GM19025 (cell line): ENCODE measurements at regions not wholly inside any gene's neighbourhood (a gene's known extent, or its start where the extent isn't known, plus 50 kb on each side); places are given as distances from the start of the nearest gene placed in this dataset.

Source experiments
- ATAC-seq: cut with Tn5 transposase; IDR thresholded peaks from one replicate; pipeline ENCODE4 v1.9.1; 2021; ENCODE audit warnings: mild to moderate bottlenecking, low read depth, moderate library complexity; ENCODE audit not compliant: unreplicated experiment

DNA sequence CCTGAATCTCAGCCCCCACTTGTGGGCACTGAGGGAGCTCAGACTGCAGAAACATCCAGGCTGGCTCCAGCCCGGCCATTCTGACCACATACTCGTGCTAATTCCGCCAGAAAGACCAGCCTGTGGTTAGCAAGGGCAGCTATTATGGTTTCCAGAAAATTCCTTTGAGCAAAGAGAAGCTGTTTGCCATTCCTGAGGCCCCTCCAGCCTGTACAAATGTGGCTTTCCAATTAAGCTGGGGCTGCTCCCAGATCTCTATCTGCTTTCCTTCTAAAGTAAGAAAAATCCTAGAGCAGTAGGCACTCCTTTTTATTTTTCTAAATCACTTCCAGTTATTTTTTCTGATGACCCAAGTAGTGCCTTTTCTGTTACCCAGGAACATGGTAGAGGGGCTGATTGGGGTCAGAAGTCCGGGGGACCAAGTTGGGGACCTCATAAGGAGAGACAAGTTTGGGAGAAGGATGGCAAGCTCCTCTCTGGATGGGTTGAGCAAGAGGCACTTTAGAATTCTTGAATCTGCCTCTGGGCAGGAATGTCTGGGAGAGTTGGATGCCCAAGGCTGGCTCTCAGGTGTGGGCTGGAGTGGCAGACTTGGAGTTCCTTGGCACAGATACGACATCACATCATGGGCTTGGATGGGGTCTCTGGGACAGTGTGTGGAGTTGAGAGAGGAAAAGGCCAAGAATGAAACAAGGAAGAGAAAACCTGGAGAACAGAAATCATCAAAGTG lies 83.3 kb upstream of the TNRC6C start:
- ATAC-seq: no peak

DNA sequence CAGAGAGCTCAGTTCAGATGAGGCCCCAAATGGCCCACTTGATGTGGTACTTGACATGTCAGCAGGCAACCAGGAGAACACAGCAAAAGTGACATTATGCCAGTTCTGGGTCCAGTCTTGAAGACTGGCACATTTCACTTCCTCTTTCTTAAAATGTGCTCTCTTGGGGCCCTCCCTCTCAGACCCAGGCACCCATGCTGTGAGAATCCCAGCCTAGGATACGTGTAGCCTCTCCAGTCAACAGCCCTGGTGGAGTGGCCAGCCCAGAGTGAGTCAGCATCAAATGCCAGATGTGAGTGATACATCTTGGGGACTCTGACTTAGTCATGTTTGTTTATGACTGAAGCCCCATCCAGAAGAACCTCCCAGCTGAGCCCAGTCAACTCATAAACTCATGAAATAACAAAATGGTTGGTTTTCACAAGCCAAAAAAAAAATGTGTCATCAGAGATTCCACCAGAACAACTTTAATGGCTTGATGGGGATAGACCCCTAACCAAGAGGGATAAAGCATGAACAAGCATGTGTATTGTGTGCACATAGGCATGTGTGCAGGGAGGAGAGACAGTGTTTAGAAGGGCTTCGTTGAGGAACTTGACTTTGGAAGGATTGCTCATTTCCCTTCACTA lies 82.5 kb upstream of the TNRC6C start:
- no peak for ATAC-seq

DNA sequence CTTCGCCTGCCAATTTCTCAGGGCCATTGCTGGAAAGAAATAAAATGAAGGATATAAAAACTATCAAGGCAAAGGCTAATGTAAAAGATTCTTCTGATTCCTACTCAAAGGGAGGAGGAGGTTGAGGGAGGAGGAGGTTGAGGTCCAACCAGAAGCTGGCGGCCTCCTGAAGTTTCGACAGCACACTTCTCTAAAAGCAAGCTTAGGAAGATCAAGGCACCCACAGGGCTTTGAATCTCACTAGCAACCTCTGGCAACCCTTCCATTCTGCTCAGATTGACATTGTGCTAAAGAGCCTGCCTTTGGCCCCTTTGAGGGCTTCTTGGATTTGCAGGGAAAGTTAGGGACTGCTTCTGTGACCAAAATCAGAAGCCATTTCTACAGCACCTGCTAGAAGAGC lies 81.5 kb upstream of the TNRC6C start:
- ATAC-seq: no peak

DNA sequence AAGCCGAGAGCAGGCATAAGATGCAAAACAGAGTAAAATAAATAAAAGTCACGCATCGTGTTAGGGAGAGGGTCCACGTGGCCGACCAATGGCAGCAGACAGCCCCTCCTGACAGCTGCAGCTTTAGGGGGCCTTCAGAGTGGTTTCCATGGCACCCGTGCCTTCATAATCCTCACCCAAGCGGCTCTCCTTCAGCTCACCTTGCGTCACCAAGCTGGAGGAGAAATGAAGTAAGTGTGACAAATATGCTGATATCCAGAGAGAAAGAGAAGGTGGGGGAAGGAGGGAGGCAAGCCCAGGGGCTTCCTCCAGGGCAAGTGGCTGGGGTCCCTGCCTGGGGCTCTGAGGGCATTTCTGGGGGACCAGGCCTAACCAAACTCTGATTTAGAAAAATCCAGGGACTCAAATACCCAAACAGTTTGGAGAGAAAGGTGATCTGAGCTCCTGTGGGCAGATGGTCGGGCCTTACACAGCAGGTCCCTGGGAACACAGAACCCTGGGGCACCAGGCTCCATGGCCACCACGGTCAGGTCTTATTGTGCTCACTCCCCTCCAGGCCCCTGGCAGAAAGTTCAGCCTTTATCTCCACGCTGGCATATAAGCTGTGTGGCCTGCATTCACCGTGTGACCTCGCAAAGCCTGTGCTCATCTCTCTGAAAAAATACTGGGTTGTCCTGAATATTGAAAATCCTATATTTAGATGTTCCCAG lies 80.7 kb upstream of the TNRC6C start:
- ATAC-seq: no peak

DNA sequence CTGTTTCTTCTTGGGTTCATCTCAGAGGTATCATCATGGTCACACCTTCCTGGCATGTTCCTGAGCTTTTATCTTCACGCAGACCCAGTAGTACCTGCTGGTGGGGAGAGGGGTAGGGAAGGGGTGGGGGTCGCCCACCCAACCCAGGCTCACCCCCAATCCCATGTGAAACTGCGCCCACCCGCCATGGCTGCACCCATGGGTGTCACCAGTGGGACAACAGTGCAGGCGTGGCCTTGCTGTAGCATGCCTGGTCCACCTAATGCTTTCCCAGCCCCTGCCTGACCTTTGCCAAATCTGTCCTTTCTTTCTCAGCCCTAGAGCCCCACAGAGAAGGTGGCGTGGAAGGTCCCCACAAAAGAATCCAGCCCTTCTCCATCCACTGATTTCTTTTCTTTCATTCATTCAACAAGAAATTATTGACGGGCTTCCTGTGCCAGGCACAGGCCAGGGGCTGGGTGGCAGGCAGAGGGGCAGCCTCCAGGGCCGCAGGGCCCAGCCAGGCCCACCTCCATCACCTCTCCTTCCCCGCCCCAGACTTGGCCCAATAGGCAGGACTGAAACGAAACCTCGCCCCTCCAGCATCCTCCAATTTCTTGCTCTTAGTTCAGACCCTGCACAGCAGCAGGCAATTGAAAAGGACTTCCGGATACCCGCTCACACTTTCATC lies 79.1 kb upstream of the TNRC6C start:
- no peak for ATAC-seq

DNA sequence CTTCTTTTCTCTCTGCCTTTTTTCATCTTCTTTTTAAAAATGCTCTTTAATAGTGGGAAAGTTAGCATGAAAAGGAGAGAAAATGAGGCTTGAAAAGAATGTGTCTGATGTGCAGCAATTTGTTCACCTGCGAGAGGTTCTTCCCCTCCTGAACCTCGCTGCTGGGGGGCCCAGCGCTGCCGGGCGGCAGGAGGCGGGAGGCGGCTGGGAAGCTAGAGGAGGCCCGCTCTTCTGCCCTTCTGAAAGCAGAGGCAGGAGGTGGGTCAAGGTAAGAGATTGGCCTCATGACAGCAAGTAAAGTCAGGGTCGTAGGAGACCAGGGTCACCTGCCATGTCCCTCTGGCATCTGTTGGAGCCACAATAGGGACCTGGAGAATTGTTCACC lies 78.6 kb upstream of the TNRC6C start:
- ATAC-seq: no peak

DNA sequence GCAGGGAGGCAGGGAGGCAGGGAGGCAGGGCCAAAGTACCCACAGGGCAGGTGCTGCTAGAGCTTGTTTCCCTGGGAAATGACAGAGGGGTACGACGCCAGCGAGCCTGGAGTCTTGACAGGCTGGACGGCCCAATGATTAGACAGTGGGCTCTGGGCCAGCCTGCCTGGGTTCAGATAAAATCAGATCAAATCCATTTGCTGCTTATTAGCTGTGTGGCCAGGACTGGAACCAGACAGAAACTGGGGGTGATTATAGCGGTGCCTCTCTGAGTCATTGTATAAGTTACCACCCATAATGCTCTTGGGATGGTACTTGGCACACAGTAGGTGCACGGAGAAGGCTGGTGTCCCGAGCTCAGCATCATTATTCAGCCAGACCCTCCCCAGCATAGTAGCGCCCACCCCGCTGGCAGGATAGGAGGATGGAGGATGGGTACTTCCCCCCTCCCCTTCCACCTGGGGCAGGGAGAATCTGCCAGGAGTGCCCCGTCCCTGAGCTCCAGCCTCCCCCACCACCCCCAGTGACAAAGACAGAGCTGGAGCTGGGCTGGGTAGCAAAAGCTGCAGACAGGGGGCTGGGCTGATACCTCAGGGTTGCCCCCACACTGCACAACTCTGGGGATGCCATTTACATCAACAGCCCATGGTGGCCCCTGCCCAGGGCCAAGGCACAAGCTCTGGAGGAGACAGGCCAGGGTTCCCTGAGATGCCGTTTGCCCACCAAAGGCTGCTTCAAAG lies 77.6 kb upstream of the TNRC6C start:
- ATAC-seq: no peak

DNA sequence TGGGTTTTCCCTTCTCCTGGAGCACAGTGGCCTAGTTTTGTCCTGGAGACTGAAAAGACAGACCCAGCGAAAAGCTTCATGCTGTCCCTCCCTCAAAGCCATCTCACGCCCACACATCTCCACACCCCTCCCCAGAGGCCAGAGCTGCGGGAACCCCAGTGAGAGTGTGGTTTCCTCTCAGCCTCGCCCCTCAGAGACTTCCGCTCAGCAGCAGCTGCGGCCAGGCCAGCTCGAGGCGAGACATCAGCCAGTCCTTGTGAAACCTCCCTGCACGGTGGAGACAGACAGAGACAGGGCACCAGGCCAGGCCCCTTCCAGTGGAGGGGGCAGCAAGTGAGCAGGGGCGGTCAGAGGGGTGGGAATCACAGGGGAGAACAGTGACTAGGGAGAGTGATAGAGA lies 77.0 kb upstream of the TNRC6C start:
- peak; percentile 81 for ATAC-seq

DNA sequence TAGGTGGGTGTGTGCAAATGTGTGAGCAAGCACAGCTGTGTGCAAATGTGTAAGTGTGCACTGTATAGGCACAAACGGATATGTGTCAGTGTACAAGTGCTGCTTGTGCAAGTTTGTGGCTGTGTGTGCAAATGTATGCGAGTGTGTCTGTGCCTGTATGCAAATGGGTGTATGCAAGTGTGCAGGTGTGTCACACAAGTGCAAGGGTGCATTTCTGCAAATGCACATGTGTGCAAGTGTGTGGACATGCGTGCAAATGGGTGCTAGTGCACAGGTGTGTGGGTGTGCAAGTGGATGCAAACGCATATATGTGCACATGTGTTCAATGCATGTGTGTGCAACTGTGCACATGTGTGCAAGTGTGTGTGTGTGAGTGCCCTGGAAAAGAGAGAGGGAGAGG lies 76.5 kb upstream of the TNRC6C start:
- ATAC-seq: no peak

DNA sequence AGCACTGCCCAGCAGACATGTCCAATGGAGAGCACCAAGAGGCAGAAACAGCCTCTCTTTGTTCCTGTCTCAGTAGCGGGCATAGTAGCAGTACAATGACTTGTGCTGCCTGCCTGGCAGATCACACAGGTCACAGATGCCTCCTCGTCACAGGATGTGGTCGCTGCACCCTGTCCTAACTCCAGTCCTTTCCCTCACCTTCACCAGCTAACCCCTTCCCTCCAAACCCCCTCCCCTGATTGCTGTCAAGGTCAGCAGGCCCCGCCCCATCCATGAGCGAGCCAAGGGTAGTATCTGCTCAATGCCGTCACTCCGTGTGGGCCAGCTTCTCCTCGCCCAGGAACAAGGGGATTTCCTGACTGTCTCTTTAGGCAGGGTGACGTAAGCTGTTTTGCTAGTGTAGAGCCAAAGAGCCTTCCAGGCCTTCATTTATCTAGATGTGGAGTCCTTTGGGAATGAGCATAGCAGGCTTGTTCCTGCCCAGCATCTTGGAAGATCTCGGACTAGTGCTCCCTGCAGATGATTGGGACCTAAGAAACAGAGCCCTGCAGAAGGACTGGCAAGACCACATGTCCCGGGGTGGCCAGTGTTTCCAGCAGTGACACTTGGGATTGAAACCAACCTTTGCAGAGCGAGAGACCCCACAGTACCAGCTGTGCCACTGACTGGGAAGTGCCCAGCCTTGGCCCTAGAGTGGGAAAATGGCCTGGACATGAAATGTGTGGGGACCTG lies 75.9 kb upstream of the TNRC6C start:
- no peak for ATAC-seq

DNA sequence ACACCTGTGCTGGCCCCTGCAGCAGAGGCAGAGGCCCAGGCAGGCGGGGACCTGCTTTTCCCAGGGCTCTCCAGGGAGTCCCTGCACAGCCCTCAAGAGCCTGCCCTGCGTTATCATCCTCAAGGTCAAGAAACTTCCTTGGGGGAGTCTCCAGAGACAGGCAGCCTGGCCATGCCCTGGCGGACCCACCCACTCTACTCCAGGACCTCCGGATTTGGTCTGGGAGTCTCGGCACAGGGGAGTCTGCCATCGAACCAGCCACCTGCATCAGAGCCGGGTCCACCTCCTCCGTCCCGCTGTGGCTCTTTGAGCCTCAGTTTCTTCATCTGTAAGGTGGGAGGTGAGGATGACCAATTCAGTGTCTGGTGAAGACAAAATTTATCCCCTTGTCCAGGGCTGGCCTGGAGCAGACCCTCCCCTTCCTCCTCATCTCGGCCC lies 75.3 kb upstream of the TNRC6C start:
- ATAC-seq: no peak

DNA sequence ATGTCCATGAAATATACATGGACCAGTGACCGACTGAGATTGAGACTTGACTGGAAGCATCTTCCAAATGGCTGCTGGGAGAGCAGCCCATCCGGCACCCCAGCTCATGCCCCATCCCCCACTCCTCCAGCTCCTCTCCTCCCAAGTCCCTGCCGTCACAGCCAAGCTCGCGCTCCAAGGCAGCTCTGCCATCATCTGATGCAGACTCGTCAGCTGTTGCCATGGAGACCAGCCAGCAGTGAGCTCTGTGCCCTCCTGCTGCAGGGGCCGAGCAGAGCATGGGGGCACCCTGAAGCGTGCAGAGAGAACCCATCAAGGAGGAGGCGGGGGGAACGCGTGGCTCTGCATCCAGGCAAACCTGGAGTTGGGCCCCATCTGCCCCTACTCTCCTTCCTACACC lies 74.5 kb upstream of the TNRC6C start:
- ATAC-seq: no peak

DNA sequence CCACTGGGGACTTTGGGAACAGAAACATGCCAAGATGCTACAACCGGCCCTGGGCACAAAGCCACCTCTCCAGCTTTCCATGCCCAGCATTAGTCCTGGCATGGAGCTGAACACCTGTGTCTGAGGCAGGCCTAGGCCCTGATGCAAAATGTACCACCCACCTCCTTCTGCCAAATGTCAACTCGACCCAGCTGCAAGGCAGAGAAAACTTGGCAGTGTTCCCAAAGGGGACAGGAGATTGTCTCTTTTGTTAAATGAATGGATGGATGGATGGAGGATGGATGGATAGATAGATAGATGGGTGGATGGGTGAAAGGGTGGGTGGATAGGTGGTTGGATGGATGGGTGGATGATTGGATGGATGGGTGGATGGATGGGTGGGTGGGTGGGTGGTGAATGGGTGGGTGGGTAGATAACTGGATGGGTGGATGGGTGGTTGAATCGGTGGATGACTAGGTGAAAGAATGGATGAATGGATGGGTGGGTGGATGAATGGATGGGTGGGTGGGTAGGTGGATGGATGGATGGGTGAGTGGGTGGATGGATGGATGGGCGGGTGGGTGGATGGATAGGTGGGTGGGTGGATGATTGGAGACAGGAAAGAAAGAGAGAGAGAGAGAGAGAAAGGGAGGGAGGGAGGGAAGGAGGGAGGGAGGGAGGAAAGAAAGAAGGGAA lies 73.4 kb upstream of the TNRC6C start:
- ATAC-seq: no peak

DNA sequence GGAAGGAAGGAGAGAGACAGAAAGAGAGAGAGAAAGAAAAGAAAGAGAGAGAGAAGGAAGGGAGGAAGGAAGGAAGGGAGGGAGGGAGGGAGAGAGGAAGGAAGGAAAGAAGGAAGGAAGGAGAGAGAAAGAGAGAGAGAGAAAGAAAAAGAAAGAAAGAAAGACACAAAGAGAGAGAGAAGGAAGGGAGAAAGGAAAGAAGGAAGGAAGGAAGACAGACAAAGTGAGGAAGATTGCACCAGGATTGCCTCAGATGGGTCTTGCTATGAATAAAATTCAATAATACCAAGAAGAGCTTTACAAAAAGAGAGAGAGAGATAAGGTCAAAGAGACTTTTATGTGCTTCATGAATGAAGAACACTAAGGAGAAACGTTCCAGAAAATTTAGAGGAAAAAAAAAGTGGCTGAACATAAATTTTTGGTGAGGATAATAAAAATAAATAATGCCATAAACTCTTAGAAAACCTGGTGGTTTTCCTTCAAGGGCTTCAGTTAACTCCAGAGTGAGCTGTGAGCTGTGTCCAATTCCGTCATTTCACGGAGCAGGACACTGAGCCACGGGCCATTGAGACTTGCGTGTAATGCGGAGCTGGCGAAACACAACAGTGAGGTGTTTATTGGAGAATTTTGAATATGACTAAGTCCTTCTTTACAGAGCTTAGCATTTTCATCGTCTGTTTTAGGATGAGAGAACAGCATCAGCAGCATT lies 72.7 kb upstream of the TNRC6C start:
- ATAC-seq: no peak

DNA sequence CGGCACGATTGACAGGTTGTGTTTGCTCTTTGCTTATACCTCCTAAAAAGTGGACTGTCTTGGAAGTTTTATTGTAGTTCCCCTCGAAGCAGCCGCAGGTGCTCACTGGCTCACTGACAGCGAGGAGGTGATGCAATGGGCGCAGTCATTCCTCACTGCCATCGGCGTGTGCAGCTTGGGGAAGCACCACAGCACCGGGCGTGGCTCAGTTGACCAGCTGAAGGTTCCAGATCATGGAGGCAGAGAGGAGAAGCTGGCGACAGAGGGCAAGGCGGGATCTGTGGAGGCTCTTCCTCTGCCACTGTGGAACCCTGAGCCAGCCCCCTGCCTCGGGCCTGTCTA lies 72.1 kb upstream of the TNRC6C start:
- ATAC-seq: no peak

DNA sequence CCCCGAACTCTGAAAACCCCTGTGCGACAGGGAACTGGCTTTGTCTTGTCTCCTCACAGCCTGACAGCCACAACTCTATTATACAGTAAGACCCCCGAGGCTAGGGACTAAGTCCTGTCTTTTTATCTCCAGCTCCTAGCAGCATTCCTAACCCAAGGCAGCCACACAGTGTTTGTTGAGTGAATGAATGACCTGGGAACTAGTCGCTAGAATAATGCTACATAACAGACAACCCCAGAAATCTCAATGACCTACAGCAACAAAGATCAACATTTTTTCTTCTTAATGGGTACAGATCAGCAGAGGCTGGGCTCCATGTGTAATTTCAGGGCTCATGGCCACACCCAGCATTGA lies 71.4 kb upstream of the TNRC6C start:
- ATAC-seq: no peak

DNA sequence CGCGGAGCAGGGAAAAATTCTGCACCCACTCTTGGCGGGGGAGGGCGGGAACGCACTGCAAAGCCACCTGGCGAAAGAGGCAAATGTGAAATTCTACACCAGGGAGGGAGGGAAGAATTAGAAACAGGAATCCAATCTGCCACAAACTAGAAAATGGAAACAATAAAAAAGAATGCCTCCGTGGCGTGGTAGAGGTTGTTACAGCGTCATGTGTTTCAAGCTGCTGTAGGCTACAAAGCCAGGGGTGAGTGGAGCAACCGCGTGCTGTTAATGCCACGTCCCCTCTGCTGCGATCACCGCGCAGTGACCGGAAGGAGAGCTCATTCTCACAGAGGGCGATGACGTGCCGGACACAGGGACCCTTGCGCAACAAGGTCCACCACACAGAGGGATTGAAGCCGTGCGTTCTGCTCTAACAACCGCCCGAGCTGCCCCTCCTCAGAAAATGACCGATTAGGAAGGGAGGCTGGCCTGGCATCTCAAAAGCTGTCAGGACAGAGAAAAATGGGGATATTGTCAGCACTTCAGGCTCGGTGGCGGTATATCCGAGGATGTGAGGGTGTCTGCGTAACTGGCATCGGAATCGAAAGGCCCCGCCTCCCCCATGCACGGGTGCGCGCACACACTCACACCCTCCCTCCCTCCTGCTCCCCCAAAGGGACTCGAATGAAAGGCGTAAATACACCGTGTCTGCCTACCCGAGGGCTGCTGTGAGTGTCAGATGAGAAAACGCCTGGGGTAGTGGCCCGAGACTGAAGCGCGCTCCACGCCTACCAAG lies 70.8 kb upstream of the TNRC6C start:
- no peak for ATAC-seq
